ENCODE measurements at regions not wholly inside any gene's neighbourhood (a gene's known extent, or its start where the extent isn't known, plus 50 kb on each side); places are given as distances from the start of the nearest gene placed in this dataset.

DNA sequence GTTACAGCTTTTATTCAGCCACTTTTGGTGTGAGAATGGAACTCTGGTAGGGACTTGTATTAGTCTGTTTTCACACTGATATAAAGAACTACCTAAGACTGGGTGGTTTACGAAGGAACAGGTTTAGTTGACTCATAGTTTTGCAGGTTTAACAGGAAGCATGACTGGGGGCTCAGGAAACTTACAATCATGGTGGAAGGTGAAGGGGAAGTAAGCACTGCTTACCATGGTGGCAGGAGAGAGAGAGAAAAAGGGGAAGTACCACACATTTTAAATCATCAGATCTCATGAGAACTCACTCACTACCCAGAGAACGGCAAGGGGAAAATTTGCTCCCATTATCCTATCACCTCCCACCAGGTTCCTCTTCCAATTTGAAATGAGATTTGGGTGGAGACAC is 942.2 kb downstream of the PCDH17 start:
- TF ChIP-seq, protein P1, sequence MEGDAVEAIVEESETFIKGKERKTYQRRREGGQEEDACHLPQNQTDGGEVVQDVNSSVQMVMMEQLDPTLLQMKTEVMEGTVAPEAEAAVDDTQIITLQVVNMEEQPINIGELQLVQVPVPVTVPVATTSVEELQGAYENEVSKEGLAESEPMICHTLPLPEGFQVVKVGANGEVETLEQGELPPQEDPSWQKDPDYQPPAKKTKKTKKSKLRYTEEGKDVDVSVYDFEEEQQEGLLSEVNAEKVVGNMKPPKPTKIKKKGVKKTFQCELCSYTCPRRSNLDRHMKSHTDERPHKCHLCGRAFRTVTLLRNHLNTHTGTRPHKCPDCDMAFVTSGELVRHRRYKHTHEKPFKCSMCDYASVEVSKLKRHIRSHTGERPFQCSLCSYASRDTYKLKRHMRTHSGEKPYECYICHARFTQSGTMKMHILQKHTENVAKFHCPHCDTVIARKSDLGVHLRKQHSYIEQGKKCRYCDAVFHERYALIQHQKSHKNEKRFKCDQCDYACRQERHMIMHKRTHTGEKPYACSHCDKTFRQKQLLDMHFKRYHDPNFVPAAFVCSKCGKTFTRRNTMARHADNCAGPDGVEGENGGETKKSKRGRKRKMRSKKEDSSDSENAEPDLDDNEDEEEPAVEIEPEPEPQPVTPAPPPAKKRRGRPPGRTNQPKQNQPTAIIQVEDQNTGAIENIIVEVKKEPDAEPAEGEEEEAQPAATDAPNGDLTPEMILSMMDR (IDR thresholded peaks at IDR 0.05; ENCODE audit: poor library complexity) = no peak
- TF ChIP-seq EZH2 (IDR thresholded peaks at IDR 0.05; ENCODE audit: borderline replicate concordance) (no peak), EZH2phosphoT487 (IDR thresholded peaks at IDR 0.05; ENCODE audit: low read depth, severe bottlenecking, unreplicated experiment) (no peak)

Measured in hepatocyte (in vitro differentiated cells).